GM20431 (cell line): ENCODE measurements at regions not wholly inside any gene's neighbourhood (a gene's known extent, or its start where the extent isn't known, plus 50 kb on each side); places are given as distances from the start of the nearest gene placed in this dataset.

ENCODE experiments used
- in situ Hi-C: fragments of 300-500 bp; cut with MseI, MboI; formaldehyde crosslinking; loops from one replicate; pipeline ENCODE4 v1.15.0; 2020; ENCODE audit warnings: low sequenced_read_pairs; ENCODE audit not compliant: unreplicated experiment

DNA sequence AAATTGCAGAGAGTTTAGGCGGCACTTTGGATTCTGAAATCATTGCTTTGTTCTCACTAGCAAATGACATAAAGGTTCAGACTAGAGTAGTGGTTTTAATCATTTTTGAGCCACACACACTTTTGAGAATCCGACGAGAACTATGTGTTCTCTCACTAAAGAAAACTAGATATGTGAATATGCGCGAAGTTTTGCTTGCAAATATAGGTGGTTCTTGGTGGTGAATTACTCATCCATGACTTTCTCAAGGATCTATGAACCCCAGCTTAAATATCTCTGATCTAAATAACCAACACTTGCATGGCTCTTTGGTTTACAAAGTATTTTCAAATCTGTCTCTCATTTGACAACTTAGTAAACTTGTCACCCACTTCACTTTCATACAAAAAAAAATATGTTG, 54.8 kb downstream of the NOG start:
- in situ Hi-C loops = no loop called here

GRCh38 chr17:56648806-56649205, 55.3 kb downstream of the NOG start:
- in situ Hi-C loops = no loop called here

DNA sequence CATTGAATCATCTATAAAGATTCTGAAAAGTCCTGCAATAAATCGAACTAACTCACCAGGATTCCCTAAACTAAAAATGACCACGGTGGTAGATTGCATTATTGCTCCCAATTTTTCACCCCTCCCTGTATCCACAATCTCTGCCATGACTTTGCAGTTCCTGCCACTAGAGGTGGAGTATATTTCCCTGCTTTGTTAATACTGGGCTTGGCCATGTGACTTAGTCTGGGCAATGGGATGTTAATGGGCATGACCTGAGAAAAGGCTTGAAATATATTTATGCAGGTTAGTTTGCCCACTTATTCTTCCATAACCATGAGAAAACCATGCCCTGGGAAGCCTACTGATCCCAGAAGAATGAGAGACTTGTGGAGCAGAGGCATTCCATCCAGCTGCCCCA, 59.1 kb downstream of the NOG start:
- in situ Hi-C loops = no loop called here

GRCh38 chr17:56653877-56654276, 60.4 kb downstream of the NOG start:
- in situ Hi-C loops = no loop called here

DNA sequence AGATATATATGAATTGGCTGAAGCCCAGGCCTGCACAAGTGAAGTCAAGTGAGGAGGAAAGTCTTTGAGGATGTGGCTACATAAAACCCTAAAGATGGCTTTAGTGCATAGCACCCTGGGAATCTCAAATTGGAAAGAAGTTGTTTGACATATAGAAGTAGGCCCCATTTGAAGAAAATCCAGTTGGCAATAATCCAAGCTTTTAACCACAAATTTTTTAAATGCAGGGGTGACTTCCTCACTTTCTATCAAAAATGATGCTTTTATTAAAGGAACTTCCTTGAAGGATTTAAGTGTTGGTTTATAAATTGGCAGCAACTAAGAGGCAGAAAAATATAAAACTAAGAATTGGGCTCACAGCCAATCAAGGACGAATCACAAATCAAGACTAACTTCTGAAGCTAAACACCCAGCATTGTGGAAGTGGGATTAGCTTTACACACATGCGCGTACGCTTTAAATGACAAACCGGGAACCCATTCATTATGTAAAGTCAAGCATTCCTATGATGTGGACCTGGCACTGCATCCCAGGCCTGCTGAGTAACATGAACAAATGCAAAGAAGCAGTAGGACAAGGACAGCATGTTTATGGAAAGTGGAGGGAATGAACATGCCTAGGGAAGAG, 63.3 kb downstream of the NOG start:
- in situ Hi-C loops = no loop called here

GRCh38 chr17:56658648-56659047, 65.1 kb downstream of the NOG start:
- in situ Hi-C loops = no loop called here

GRCh38 chr17:56659622-56660021, 66.1 kb downstream of the NOG start:
- in situ Hi-C loops = no loop called here

- in situ Hi-C loops = no loop called here
Observed at GRCh38 chr17:56661906-56662305, 68.4 kb downstream of the NOG start.

GRCh38 chr17:56665864-56666263, 72.4 kb downstream of the NOG start:
- in situ Hi-C loops = no loop called here

GRCh38 chr17:56667925-56668458, 74.5 kb downstream of the NOG start:
- in situ Hi-C loops = no loop called here

- in situ Hi-C loops = no loop called here
Observed at GRCh38 chr17:56672195-56672594, 78.7 kb downstream of the NOG start.

GRCh38 chr17:56674401-56674925, 81.0 kb downstream of the NOG start:
- in situ Hi-C loops = no loop called here

DNA sequence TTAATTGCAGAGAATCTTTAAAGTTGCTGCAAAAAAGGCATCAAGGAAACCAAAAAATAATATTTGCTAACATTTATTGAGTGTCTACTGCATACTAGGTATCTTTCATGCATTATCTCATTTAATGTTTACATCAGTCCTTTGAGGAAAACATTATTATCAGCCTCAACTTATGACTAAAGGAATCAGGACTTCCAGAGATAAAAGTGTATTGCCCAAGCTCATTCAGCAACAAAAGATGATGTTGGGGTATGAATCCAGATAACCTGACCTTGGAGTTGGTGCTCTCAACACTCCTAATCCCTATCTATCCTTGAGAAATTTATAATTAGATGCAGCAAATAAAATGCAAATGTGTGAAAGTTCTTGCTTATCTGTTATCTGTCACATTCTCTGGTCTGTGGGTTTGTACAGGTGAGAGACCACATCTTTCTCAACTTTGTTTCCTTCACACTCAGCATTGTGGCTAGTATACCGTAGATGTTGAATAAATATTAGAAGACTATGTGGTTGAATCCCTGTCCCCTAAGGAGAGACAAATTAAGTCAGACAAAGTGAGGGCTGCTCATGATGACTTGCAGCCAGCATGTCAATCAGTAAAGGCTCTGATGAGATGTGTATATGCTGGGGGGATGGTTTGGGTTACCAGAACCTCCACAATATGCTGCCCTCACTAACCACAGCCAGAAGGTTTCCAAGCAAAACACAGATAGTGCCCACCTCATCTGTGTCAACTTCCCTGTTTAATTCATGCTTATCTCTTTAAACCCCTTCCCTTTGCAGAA, 82.6 kb downstream of the NOG start:
- in situ Hi-C loops = loop anchor here (25.0 kb wide), 1 partner anchor 111 kb away; no protein-coding TSS in a partner anchor

DNA sequence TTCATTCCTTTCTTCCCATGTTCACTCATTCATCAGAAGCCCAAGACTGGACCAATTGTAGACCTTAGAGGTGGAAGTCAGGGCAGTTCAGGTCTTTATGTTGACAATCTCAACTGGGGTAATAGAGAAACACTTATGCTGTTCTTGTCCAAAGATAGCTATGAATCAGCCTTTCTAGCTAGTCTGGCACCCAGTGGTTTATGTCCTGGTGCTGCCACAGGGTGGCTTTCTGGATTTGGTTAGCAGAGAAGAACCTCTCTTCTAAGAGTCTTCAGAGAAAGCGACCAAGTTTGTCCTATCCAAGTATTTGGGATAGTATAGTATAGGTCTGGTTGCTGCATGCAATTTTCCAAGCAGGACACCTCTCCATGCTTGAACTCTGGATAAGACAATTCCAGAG, 83.3 kb downstream of the NOG start:
- in situ Hi-C loops = loop anchor here (25.0 kb wide), 1 partner anchor 110 kb away; no protein-coding TSS in a partner anchor

- in situ Hi-C loops = loop anchor here (25.0 kb wide), 1 partner anchor 109 kb away; no protein-coding TSS in a partner anchor
Observed at GRCh38 chr17:56678249-56679114, 85.0 kb downstream of the NOG start.

- in situ Hi-C loops = loop anchor here (25.0 kb wide), 1 partner anchor 108 kb away; no protein-coding TSS in a partner anchor
Observed at GRCh38 chr17:56679115-56679776, 85.7 kb downstream of the NOG start.

GRCh38 chr17:56679777-56680422, 86.4 kb downstream of the NOG start:
- in situ Hi-C loops = loop anchor here (25.0 kb wide), 1 partner anchor 107 kb away; no protein-coding TSS in a partner anchor

DNA sequence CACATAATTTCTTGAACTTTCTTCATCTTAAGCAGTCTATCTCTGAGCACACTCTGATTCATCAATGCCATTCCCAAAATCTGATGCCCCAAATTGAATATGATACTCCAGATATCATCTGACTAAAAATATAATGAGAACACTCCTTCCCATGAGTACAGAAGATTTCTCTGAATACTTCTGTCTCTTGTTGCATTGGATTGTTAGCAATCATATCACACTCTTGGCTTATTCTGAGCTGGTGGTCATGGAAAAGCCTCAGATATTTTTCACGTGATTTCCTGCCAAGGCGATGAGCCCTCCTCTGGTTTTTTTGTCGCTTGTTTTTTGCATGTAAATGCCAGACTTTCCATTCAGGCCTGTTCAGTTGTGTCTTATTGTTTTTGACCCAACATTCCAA, 87.2 kb downstream of the NOG start:
- in situ Hi-C loops = loop anchor here (25.0 kb wide), 1 partner anchor 107 kb away; no protein-coding TSS in a partner anchor
